Neural progenitor cell (in vitro differentiated cells): ENCODE measurements at regions not wholly inside any gene's neighbourhood (a gene's known extent, or its start where the extent isn't known, plus 50 kb on each side); places are given as distances from the start of the nearest gene placed in this dataset.

Source experiments
- EZH2 ChIP-seq: fragments of 200-600 bp; sonication (generic); IDR thresholded peaks from 2 replicates; pipeline ENCODE4 v1.6.1; 2017; ENCODE audit warnings: antibody characterized with exemption, mild to moderate bottlenecking, moderate library complexity
- EZH2phosphoT487 ChIP-seq: fragments of 200-600 bp; sonication (generic); IDR thresholded peaks from 2 replicates; pipeline ENCODE4 v1.6.1; 2017; ENCODE audit warnings: antibody characterized with exemption
- TF ChIP-seq, protein P1 (sequence below): fragments of 200-600 bp; sonication (generic); IDR thresholded peaks from 2 replicates; pipeline ENCODE4 v1.5.1; 2017; ENCODE audit warnings: antibody characterized with exemption, mild to moderate bottlenecking

DNA sequence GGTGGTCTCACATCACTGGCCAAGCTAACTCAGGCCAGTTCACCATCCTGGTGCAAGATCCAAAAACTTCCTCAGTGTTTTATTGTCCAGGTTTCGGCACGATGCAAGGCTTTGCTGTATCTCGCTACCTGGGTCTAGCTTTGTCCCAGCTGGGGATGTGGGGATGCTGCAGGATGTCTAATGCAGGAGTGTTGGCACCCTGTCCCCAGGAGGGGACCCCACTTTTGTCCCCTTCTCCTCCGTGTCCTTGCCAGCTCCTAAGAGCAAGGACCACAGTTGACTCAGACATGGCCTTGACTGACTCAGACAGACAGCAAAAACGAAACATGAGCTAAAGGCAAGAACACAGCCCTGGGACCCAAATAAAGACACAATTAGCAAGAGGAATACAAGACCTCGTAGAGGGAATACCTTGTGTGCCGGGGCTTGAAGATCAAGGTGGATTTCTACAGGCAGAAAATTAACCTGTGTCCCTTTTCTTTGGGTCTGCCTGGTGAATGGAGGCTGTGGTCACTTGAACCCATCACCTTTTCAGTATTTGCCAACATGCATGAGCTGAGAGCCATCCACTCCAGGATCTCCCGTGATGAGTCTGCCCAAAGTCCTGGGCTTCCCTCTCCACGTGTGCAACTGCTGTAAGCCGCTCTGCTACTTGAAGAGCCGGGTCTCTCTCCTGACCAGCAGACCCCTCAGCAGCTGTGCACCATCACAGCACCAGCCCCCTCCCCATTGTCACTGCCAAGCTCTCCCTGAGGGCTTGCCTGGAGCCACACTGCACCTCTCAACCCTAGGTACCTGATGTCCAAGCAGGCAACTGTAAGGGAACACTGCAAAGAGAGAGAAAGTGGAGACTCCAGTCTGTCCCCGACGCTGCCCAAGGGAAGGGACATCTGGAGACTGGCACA lies 149.5 kb upstream of the ZNF507 start:
- TF ChIP-seq, protein P1, sequence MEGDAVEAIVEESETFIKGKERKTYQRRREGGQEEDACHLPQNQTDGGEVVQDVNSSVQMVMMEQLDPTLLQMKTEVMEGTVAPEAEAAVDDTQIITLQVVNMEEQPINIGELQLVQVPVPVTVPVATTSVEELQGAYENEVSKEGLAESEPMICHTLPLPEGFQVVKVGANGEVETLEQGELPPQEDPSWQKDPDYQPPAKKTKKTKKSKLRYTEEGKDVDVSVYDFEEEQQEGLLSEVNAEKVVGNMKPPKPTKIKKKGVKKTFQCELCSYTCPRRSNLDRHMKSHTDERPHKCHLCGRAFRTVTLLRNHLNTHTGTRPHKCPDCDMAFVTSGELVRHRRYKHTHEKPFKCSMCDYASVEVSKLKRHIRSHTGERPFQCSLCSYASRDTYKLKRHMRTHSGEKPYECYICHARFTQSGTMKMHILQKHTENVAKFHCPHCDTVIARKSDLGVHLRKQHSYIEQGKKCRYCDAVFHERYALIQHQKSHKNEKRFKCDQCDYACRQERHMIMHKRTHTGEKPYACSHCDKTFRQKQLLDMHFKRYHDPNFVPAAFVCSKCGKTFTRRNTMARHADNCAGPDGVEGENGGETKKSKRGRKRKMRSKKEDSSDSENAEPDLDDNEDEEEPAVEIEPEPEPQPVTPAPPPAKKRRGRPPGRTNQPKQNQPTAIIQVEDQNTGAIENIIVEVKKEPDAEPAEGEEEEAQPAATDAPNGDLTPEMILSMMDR, result no peak
- TF ChIP-seq EZH2 (no peak), EZH2phosphoT487 (no peak)
